RWPE1 (cell line): ENCODE measurements at regions not wholly inside any gene's neighbourhood (a gene's known extent, or its start where the extent isn't known, plus 50 kb on each side); places are given as distances from the start of the nearest gene placed in this dataset.

Source experiments
- CTCF ChIA-PET: fragments of 350-600 bp; sonication (Branson Sonifier 250); formaldehyde crosslinking; extraction: SDS; loops from one replicate; lab custom pipeline; 2021; lab: Yijun Ruan, JAX
- POLR2A ChIA-PET: fragments of 400-600 bp; formaldehyde crosslinking; extraction: SDS; loops from one replicate; lab custom pipeline; 2020; ENCODE audit warnings: antibody characterized with exemption; ENCODE audit not compliant: low non-redundant PET; lab: Yijun Ruan, JAX
- DNase-seq: peaks from one replicate; pipeline ENCODE4 v3.0.0; 2012; ENCODE audit warnings: low spot score
- H3K27ac ChIP-seq: fragments of 450-650 bp; 2 replicates; pipeline ENCODE4 v1.5.1; 2017
- CTCF ChIP-seq: fragments of 450-650 bp; conservative IDR thresholded peaks from 2 replicates; pipeline ENCODE4 v1.5.1; 2017; ENCODE audit warnings: low read depth, mild to moderate bottlenecking

GRCh38 chr18:53947092-53947640 lies 277.3 kb downstream of the MBD2 start:
- CTCF ChIA-PET = no interaction called here
- TF ChIP-seq CTCF = no peak
- no peak overlapping the region for H3K27ac ChIP-seq
- no peak for DNase-seq
- POLR2A ChIA-PET = no interaction called here

- POLR2A ChIA-PET = no interaction called here
- no peak for DNase-seq
- H3K27ac ChIP-seq = no peak overlapping the region
- TF ChIP-seq CTCF = no peak
- CTCF ChIA-PET = no interaction called here
Measured at GRCh38 chr18:53946594-53946993, 277.9 kb downstream of the MBD2 start.

GRCh38 chr18:53944721-53945120 lies 279.7 kb downstream of the MBD2 start:
- ChIA-PET CTCF (no interaction called here), POLR2A (no interaction called here)
- TF ChIP-seq CTCF = no peak
- no peak overlapping the region for H3K27ac ChIP-seq
- DNase-seq = no peak

- TF ChIP-seq CTCF = no peak
- POLR2A ChIA-PET = no interaction called here
Measured at GRCh38 chr18:53943326-53943860, 281.1 kb downstream of the MBD2 start.

GRCh38 chr18:53941601-53942338 lies 282.7 kb downstream of the MBD2 start:
- no peak for TF ChIP-seq CTCF
- DNase-seq = no peak
- ChIA-PET POLR2A (no interaction called here), CTCF (no interaction called here)
- H3K27ac ChIP-seq = no peak overlapping the region

More at GRCh38 chr18:53943326-53943860, 281.1 kb downstream of the MBD2 start:
- H3K27ac ChIP-seq = no peak overlapping the region
- DNase-seq = no peak
- CTCF ChIA-PET = no interaction called here

GRCh38 chr18:53937037-53937436 lies 287.4 kb downstream of the MBD2 start:
- ChIA-PET CTCF (no interaction called here), POLR2A (no interaction called here)
- TF ChIP-seq CTCF = no peak
- no peak for DNase-seq
- no peak overlapping the region for H3K27ac ChIP-seq
